ENCODE measurements at regions not wholly inside any gene's neighbourhood (a gene's known extent, or its start where the extent isn't known, plus 50 kb on each side); places are given as distances from the start of the nearest gene placed in this dataset.
"Not testable (repeated sequence)": the region's sequence is repeated elsewhere in the genome, so short reads cannot be mapped to it uniquely, and the experiment has no call there.

DNA sequence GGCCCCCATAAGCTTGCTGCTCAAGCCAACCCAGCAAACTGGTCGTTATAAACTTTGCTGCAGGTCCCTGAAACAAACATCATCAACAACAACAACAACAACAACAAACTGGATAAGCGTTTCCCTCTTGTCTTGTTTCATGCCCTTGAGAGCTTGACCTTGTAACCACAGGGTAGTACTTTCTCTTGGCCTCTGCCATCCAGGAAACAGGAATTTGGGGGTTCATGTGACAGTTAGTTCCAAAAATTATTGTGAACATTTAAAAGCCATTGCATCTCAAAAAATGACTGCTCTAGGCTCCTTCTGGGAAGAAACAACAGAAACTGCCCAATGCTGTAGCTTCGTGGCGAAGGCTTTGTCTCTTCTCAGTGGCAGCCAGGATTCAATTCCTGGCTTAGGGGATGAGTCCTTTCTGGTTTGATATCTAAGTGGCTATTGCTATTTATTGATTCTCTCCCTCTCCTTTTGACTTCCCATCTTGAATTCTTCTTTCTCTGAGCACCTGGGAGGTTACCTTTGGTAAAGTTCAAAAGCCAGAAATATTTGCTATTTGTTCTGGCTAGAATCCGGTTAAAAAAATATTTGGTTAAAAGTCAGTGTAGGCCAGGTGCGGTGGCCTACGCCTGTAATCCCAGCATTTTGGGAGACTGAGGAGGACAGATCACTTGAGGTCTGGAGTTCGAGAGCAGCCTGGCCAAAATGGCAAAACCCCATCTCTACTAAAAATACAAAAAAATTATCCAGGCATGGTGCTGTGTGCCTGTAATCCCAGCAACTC lies 52.0 kb upstream of the CPM start:
- TF ChIP-seq, protein P1, sequence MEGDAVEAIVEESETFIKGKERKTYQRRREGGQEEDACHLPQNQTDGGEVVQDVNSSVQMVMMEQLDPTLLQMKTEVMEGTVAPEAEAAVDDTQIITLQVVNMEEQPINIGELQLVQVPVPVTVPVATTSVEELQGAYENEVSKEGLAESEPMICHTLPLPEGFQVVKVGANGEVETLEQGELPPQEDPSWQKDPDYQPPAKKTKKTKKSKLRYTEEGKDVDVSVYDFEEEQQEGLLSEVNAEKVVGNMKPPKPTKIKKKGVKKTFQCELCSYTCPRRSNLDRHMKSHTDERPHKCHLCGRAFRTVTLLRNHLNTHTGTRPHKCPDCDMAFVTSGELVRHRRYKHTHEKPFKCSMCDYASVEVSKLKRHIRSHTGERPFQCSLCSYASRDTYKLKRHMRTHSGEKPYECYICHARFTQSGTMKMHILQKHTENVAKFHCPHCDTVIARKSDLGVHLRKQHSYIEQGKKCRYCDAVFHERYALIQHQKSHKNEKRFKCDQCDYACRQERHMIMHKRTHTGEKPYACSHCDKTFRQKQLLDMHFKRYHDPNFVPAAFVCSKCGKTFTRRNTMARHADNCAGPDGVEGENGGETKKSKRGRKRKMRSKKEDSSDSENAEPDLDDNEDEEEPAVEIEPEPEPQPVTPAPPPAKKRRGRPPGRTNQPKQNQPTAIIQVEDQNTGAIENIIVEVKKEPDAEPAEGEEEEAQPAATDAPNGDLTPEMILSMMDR (IDR thresholded peaks at IDR 0.05; ENCODE audit: low read depth, low read length), result no peak
- H3K4me3 ChIP-seq (ENCODE audit: low read depth, low read length), result no peak overlapping the region

DNA sequence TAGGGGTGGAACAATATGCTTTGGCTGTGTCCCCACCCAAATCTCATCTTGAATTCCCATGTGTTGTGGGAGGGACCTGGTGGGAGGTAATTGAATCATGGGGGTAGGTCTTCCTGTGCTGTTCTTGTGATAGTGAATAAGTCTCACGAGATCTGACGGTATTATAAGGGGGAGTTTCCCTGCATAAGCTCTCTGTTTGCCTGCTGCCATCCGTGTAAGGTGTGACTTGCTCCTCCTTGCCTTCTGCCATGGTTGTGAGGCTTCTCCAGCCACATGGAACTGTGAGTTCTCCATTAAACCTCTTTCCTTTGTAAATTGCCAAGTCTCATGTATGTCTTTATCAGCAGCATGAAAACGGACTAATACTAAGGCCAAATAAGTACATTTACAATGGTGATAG lies 64.6 kb upstream of the CPM start:
- H3K4me3 ChIP-seq (ENCODE audit: low read depth, low read length), result not testable (repeated sequence)

DNA sequence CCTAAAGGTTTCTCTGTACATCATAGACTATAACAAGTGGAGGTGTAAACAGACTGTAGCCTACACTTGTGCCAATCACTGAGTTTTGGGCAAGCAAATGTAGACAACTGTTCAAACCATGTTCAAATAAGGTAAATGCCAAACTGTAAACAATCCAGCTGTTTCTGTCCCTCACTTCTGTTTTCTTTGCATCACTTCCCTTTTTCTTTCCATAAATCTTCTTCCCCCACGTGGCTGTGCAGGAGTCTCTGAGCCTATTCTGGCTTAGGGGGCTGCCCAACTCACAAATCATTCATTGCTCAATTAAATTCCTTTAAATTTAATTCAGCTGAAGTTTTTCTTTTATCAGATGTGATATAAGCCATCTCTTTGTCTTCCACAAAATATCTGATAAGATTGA lies 65.1 kb upstream of the CPM start:
- TF ChIP-seq, protein P1 (IDR thresholded peaks at IDR 0.05; ENCODE audit: low read depth, low read length), result no peak
- no peak overlapping the region for H3K4me3 ChIP-seq (ENCODE audit: low read depth, low read length)

DNA sequence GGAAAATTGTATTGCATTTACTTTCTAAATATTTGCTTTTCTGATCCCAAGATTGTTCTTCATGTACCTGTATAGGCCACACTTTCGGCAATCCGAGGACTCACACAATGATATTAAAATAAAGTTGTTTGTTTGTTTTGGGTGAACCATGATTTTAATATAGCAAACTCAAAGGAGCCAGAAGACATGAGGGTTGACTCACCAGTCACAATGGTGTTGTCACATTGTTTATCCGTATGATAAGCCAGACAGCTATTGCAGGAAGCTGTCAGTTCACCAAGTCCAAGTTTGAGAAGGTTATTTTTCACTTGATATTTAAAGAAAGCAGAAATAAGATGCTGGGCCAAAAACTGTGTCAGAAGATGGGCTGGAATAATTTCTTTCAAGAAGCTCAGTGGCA lies 67.1 kb upstream of the CPM start:
- no peak overlapping the region for H3K4me3 ChIP-seq (ENCODE audit: low read depth, low read length)
- TF ChIP-seq, protein P1 (IDR thresholded peaks at IDR 0.05; ENCODE audit: low read depth, low read length), result no peak

DNA sequence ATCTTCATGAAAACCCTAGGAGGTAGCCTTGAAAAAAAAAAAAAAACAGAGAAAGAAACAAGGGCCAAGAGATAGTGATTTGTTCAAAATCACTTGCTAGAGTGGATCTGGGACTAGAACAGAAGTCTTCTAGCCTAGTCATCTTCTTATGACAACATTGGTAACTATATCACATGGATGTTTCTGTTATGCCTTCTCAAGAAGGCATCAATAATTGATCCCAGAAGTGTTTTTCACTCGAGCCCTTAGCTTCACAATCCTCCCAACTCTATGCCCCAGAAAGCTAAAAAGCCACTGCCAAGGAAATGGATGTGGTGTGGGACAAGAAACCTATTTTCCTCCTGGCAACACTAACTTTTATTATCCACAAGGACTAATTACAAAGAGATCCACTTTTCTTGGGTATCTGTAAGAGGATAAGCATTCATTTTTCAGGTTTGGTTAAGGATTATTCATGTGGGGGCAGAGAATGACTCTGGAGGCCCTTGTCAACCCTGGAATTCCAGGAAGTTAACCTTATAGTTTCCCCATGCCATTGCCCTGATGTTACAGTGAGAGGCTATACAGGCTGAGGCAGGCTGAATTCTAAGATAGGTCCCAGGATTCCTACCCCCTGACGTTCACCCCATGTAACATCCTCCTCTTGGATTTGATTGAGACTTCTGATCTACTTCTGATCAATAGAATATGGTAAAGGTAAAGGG lies 67.7 kb upstream of the CPM start:
- TF ChIP-seq, protein P1 (IDR thresholded peaks at IDR 0.05; ENCODE audit: low read depth, low read length), result no peak
- no peak overlapping the region for H3K4me3 ChIP-seq (ENCODE audit: low read depth, low read length)

DNA sequence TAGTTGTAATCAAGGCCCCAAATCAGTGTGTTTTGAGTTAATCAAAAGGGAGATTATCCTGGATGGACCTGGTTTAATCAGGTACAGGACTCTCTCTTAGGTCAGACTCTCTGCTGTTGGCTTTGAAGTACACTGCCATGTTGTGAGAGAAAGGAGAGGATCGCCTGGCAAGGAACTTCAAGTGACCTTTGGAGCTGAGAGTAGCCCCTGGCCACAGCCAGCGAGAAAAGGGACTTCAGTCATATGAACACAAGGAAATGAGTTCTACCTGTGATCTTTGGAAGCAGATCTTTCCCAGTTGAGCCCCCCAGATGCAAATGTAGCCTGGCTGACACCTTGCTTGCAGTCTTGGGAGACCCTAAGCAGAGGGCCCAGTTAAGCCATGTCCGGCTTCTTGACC lies 68.3 kb upstream of the CPM start:
- H3K4me3 ChIP-seq (ENCODE audit: low read depth, low read length), result no peak overlapping the region

DNA sequence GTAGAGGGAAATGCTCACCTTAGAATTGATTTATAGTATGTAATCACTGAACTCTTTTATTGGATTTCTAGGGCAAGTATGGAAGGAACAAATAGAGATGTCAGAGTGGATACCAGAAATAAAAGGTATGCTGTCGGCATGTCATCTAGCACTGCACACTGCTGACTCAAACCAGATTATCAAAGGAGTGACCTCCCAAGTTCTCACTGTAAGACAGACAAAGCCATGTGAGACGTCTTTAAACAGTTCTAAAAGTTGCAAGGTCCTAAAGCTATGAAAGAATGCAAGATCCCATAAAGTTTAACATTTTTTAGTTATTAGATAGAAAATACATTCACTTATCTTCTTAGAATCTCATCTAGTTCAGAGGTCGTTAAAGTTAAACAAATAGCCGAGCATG lies 70.0 kb upstream of the CPM start:
- no peak overlapping the region for H3K4me3 ChIP-seq (ENCODE audit: low read depth, low read length)
- TF ChIP-seq, protein P1 (IDR thresholded peaks at IDR 0.05; ENCODE audit: low read depth, low read length), result no peak

More for the DNA sequence above, 68.3 kb upstream of the CPM start:
- TF ChIP-seq, protein P1 (IDR thresholded peaks at IDR 0.05; ENCODE audit: low read depth, low read length), result no peak
